B cell (primary cell): ENCODE measurements at regions not wholly inside any gene's neighbourhood (a gene's known extent, or its start where the extent isn't known, plus 50 kb on each side); places are given as distances from the start of the nearest gene placed in this dataset.

ENCODE experiments used
- ATAC-seq: fragments of 200-7000 bp; cut with Tn5 transposase; one replicate; pipeline ENCODE4 v1.10.0; 2021; ENCODE audit warnings: low read depth, mild to moderate bottlenecking, moderate number of reproducible peaks, moderate library complexity
- CTCF ChIA-PET: fragments of 350-600 bp; sonication (Branson Sonifier 250); formaldehyde crosslinking; loops from one replicate; lab custom pipeline; 2021; ENCODE audit warnings: antibody characterized with exemption, inconsistent platforms; lab: Charles Lee
- POLR2A ChIA-PET: fragments of 350-600 bp; sonication (Branson Sonifier 250); formaldehyde crosslinking; loops from one replicate; lab custom pipeline; 2021; ENCODE audit warnings: antibody characterized with exemption; lab: Charles Lee
- DNase-seq: peaks from one replicate; pipeline ENCODE4 v3.0.0; 2013
- H2AFZ ChIP-seq: 2 replicates; pipeline ENCODE4 v1.6.1; 2012; ENCODE audit warnings: mild to moderate bottlenecking, low read depth, low read length; ENCODE audit not compliant: insufficient read depth, poor library complexity, severe bottlenecking
- H3K27ac ChIP-seq, 2 donors: 1 replicate in 1 of 2; 2 replicates in 1 of 2; pipeline ENCODE4 v1.5.1; 2012 to 2013; ENCODE audit warnings: low read length in 2 of 2, mild to moderate bottlenecking in 2 of 2, moderate library complexity in 1 of 2
- H3K27me3 ChIP-seq, 4 experiments: fragments of 200-600 bp in 1 of 4; sonication (generic) in 1 of 4; replicated peaks in 1 of 4; 1 replicate in 2 of 4; 2 replicates in 2 of 4; pipeline versions ENCODE4 v1.6.1 to v1.7.0; 2013 to 2016; ENCODE audit warnings: low read length in 3 of 4, mild to moderate bottlenecking in 2 of 4, mixed read lengths in 1 of 4, moderate library complexity in 1 of 4; ENCODE audit not compliant: insufficient read depth in 4 of 4, control insufficient read depth in 3 of 4; ENCODE audit errors: control extremely low read depth in 1 of 4
- H3K36me3 ChIP-seq, 2 experiments: replicated peaks in 1 of 2; 1 replicate in 1 of 2; 2 replicates in 1 of 2; pipeline versions ENCODE4 v1.6.1 to v1.7.1; 2013; ENCODE audit warnings: low read length in 1 of 2; ENCODE audit not compliant: insufficient read depth in 2 of 2, control insufficient read depth in 1 of 2; ENCODE audit errors: control extremely low read depth in 1 of 2, extremely low read depth in 1 of 2
- H3K4me1 ChIP-seq, 2 donors: fragments of 200-600 bp in 1 of 2; sonication (generic) in 1 of 2; 1 replicate in 1 of 2; 2 replicates in 1 of 2; pipeline versions ENCODE4 v1.5.1 to v1.6.1; 2013 to 2017; ENCODE audit warnings: low read length in 2 of 2; ENCODE audit not compliant: control insufficient read depth in 2 of 2, insufficient read depth in 2 of 2
- H3K4me2 ChIP-seq: replicated peaks from 2 replicates; pipeline ENCODE3; 2012; ENCODE audit warnings: mild to moderate bottlenecking, low read depth, low read length; ENCODE audit not compliant: poor library complexity, severe bottlenecking
- H3K4me3 ChIP-seq, 5 experiments: fragments of 200-600 bp in 1 of 5; sonication (generic) in 1 of 5; 1 replicate in 3 of 5; 2 replicates in 2 of 5; pipeline versions ENCODE4 v1.5.1 to v1.7.0; 2011 to 2016; ENCODE audit warnings: low read length in 4 of 5, mild to moderate bottlenecking in 4 of 5, low read depth in 2 of 5, control low read depth in 1 of 5, moderate library complexity in 1 of 5; ENCODE audit not compliant: insufficient read depth in 1 of 5; ENCODE audit errors: control extremely low read depth in 1 of 5, extremely low read depth in 1 of 5
- H3K79me2 ChIP-seq: fragments of 200-600 bp; sonication (generic); one replicate; pipeline ENCODE4 v1.6.0; 2016; ENCODE audit warnings: low read length; ENCODE audit not compliant: control insufficient read depth, insufficient read depth
- H3K9ac ChIP-seq: fragments of 200-600 bp; sonication (generic); 2 replicates; pipeline ENCODE4 v1.6.1; 2017; ENCODE audit warnings: mild to moderate bottlenecking, low read length, moderate library complexity
- H3K9me3 ChIP-seq, 3 donors: one replicate each; pipeline versions ENCODE4 v1.6.1 to v1.7.1; 2013; ENCODE audit warnings: low read length in 2 of 3; ENCODE audit not compliant: control insufficient read depth in 2 of 3, insufficient read depth in 1 of 3; ENCODE audit errors: control extremely low read depth in 1 of 3
- H4K20me1 ChIP-seq: 2 replicates; pipeline ENCODE4 v1.6.0; 2012; ENCODE audit warnings: mild to moderate bottlenecking, low read length; ENCODE audit not compliant: insufficient read depth, control insufficient read depth, poor library complexity, severe bottlenecking
- H3K27ac Mint-ChIP-seq: one replicate; pipeline ENCODE4 v1.8.0; 2021; ENCODE audit warnings: mixed read lengths
- H3K27me3 Mint-ChIP-seq: one replicate; pipeline ENCODE4 v1.8.0; 2021; ENCODE audit warnings: mixed read lengths
- H3K4me1 Mint-ChIP-seq: one replicate; pipeline ENCODE4 v1.8.0; 2021; ENCODE audit warnings: mixed read lengths
- H3K4me3 Mint-ChIP-seq: one replicate; pipeline ENCODE4 v1.8.0; 2021; ENCODE audit warnings: mixed read lengths
- H3K9me3 Mint-ChIP-seq: one replicate; pipeline ENCODE4 v1.8.0; 2022; ENCODE audit warnings: mixed read lengths; ENCODE audit not compliant: insufficient read depth
- CTCF ChIP-seq: fragments of 200-600 bp; IDR thresholded peaks from one replicate; pipeline ENCODE4 v1.8.0; 2022; ENCODE audit warnings: antibody characterized with exemption, mild to moderate bottlenecking
- EZH2 ChIP-seq: IDR thresholded peaks from 2 replicates; pipeline ENCODE4 v1.6.1; 2012; ENCODE audit warnings: borderline replicate concordance, low read depth, mild to moderate bottlenecking, moderate library complexity, low read length; ENCODE audit not compliant: insufficient read depth, poor library complexity, severe bottlenecking
- WGBS: methylation state at CpG from one replicate; pipeline ENCODE4 v1.1.5; 2013; ENCODE audit warnings: missing lambda C conversion rate; ENCODE audit not compliant: insufficient coverage; 5-methylcytosine and 5-hydroxymethylcytosine counted together
- intact Hi-C: fragments of 100-400 bp; cut with micrococcal nuclease; formaldehyde crosslinking; loops from one replicate; pipeline ENCODE4 v1.10.0; 2022

DNA sequence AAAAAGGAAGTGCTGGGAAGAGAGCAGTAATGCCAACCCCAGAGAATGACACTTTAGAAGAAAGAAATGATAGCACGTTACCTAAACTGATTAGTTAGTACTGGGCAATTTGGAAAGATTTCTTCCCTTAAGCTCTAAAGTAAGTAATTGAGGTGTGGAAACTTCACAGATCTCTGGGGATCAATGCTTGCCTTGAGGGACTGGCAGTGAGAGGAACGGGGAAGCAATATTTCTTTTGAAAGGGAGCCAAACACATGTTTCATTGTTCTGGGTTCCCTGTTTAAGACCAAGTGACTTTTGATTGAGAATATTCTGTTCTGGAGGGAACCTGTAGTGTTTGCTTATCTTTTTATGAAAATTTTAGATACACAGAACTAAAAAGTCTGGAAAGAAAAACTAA, 190.5 kb downstream of the NDFIP2 start:
- Histone ChIP-seq H3K4me3 (no peak overlapping the region), H2AFZ (no peak overlapping the region), H3K4me2 (no peak overlapping the region), H4K20me1 (no peaks in the 10 kb centered on the region), H3K9ac (no peak overlapping the region), H3K27ac (no peak overlapping the region), H3K9me3 (peaks cover 0 to 3% (median 0%) of the 10 kb centered on the region in 3 donors), H3K36me3 (no peaks in the 10 kb centered on the region), H3K4me1 (no peaks in the 10 kb centered on the region), H3K79me2 (no peaks in the 10 kb centered on the region), H3K27me3 (no peaks in the 10 kb centered on the region)
- TF ChIP-seq EZH2 (no peak), CTCF (no peak)
- no peak for ATAC-seq
- ChIA-PET CTCF (no interaction called here), POLR2A (no interaction called here)
- Mint-ChIP-seq H3K27me3 (peaks cover 4% of the 10 kb centered on the region), H3K4me3 (no peak overlapping the region), H3K4me1 (no peaks in the 10 kb centered on the region), H3K27ac (no peak overlapping the region), H3K9me3 (no peaks in the 10 kb centered on the region)
- no CpG with 5 or more reads among the region's 2 CpGs for WGBS
- intact Hi-C loops: no loop called here
- DNase-seq: no peak

DNA sequence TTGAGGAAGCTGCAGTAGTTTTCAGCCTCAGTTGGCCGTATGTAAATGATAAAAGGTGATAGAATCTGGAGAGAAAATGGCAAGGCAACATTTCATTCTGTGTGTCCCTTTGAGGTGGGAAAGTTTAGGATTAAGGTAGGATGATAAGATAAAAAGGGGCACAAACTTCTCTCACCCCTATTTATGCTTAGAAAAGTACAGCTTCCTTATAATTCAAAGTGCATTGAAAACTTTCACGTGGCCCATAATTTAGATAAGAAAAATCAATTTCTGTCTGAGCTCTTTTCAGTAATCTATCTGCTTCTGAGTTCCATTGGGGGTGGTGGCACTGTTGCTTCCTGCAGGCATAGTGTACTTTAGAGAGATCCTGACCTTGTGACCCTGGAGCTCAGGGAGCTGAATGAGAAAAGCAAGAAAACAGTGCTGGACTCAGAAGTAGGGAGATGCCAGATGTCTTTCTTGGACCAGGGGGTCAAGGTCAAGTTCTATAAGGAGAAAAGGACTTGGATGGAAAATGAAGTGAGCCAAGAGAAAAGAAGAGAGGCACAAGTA, 187.3 kb downstream of the NDFIP2 start:
- Histone ChIP-seq H3K9ac (no peak overlapping the region), H3K4me1 (no peaks in the 10 kb centered on the region), H3K27me3 (no peaks in the 10 kb centered on the region), H3K4me3 (no peak overlapping the region), H3K79me2 (no peaks in the 10 kb centered on the region), H2AFZ (no peak overlapping the region), H3K36me3 (no peaks in the 10 kb centered on the region), H4K20me1 (no peaks in the 10 kb centered on the region), H3K4me2 (no peak overlapping the region), H3K27ac (no peak overlapping the region), H3K9me3 (peaks cover 0 to 3% (median 1%) of the 10 kb centered on the region in 3 donors)
- no peaks in the 10 kb centered on the region for H3K9me3 Mint-ChIP-seq
- TF ChIP-seq EZH2 (no peak), CTCF (no peak)
- CTCF ChIA-PET: no interaction called here
- ATAC-seq (no peak), DNase-seq (no peak)
- no peaks in the 10 kb centered on the region for H3K4me1 Mint-ChIP-seq
- WGBS: 83% methylated on average over 1 of the region's 2 CpGs
- H3K27me3 Mint-ChIP-seq: peaks cover 4% of the 10 kb centered on the region
- H3K4me3 Mint-ChIP-seq: no peak overlapping the region
- POLR2A ChIA-PET: no interaction called here
- no peak overlapping the region for H3K27ac Mint-ChIP-seq
- intact Hi-C loops: no loop called here
